AG04450 (cell line): ENCODE measurements at regions not wholly inside any gene's neighbourhood (a gene's known extent, or its start where the extent isn't known, plus 50 kb on each side); places are given as distances from the start of the nearest gene placed in this dataset.

Experiments
- CTCF ChIA-PET: fragments of 300-600, 350-600 bp; formaldehyde crosslinking; extraction: SDS; loops from one replicate; lab custom pipeline; 2022; ENCODE audit warnings: antibody characterized with exemption, inconsistent platforms; lab: Charles Lee
- POLR2A ChIA-PET: fragments of 350-600 bp; formaldehyde crosslinking; extraction: SDS; loops from one replicate; lab custom pipeline; 2021; ENCODE audit warnings: antibody characterized with exemption, inconsistent platforms; lab: Yijun Ruan, JAX
- DNase-seq: peaks from one replicate; pipeline ENCODE4 v3.0.0-alpha.2; 2011; ENCODE audit warnings: low read depth, low spot score
- H3K27ac ChIP-seq: one replicate; pipeline ENCODE4 v1.5.1; 2012; ENCODE audit warnings: low read depth, low read length, control low read depth
- H3K27me3 ChIP-seq: one replicate; pipeline ENCODE4 v1.6.0; 2012; ENCODE audit warnings: low read length; ENCODE audit not compliant: control insufficient read depth, insufficient read depth
- H3K4me3 ChIP-seq: 2 replicates; pipeline ENCODE4 v1.5.1; 2011; ENCODE audit warnings: mild to moderate bottlenecking, low read depth, low read length, control low read depth
- H3K9me3 ChIP-seq: 2 replicates; pipeline ENCODE4 v1.5.1; 2012; ENCODE audit warnings: low read length; ENCODE audit not compliant: control insufficient read depth, insufficient read depth
- CTCF ChIP-seq: IDR thresholded peaks from 2 replicates; pipeline ENCODE4 v1.5.1; 2011; ENCODE audit warnings: low read depth, low read length, control low read depth, inconsistent platforms

- CTCF ChIA-PET: interaction anchor here (1.2 kb wide), 1 partner anchor 423 kb away, joined by 4 read pairs; no protein-coding TSS in a partner anchor
- no peak for TF ChIP-seq CTCF
- POLR2A ChIA-PET: no interaction called here
- no peak overlapping the region for H3K4me3 ChIP-seq
- no peak overlapping the region for H3K27ac ChIP-seq
- DNase-seq: no peak
- H3K27me3 ChIP-seq: no peaks in the 10 kb centered on the region
- no peaks in the 10 kb centered on the region for H3K9me3 ChIP-seq
These were observed 355.8 kb downstream of the MCTP2 start for GRCh38 chr15:94587113-94587512.

DNA sequence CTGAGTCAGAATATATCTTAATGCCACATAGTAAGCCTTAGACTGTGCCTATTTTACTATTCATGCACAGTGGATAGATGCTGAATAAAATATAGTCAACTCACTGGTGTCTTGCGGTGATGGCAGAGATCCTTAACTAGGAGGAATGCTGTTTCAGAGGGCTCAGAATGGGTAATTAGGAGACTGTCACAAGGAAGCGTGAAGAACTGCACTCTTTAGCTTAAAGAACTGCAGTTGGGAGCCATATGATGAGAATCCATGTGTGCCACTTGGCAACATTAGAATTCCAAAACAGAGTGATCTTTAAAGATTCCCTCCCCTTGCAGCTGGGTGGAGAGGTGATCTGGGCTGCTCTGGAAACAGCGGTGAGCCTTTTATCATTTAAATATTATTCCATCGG lies 357.6 kb downstream of the MCTP2 start:
- H3K9me3 ChIP-seq: no peaks in the 10 kb centered on the region
- DNase-seq: no peak
- POLR2A ChIA-PET: no interaction called here
- CTCF ChIA-PET: no interaction called here
- H3K27ac ChIP-seq: no peak overlapping the region
- no peak for TF ChIP-seq CTCF
- H3K4me3 ChIP-seq: no peak overlapping the region
- no peaks in the 10 kb centered on the region for H3K27me3 ChIP-seq

GRCh38 chr15:94592495-94592894 lies 361.1 kb downstream of the MCTP2 start:
- ChIA-PET POLR2A (no interaction called here), CTCF (no interaction called here)
- Histone ChIP-seq H3K9me3 (no peaks in the 10 kb centered on the region), H3K27ac (no peak overlapping the region), H3K27me3 (no peaks in the 10 kb centered on the region), H3K4me3 (no peak overlapping the region)
- DNase-seq: no peak
- no peak for TF ChIP-seq CTCF

DNA sequence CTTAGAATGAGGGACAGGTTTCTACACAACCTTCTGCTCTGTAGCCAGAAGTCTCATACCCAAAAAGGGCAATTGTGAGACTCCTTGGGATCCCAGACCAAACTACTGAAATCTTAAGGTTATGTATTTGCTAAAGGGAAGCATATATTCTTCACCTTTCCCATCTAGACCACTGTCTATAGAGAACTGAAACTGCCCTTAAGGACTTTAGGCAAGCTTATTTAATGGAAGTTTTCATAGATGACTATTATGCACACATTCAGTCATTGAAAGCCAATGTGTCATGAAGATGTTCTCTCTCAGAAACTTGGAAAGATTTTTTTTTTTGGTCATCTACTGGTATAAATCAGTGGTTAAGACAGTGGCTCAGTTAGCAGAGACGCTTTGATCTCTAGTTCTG lies 365.3 kb downstream of the MCTP2 start:
- ChIA-PET POLR2A (no interaction called here), CTCF (no interaction called here)
- TF ChIP-seq CTCF: no peak
- Histone ChIP-seq H3K27ac (no peak overlapping the region), H3K27me3 (no peaks in the 10 kb centered on the region), H3K4me3 (no peak overlapping the region), H3K9me3 (no peaks in the 10 kb centered on the region)
- DNase-seq: no peak

GRCh38 chr15:94600505-94600904 lies 369.1 kb downstream of the MCTP2 start:
- ChIA-PET CTCF (no interaction called here), POLR2A (no interaction called here)
- no peak for TF ChIP-seq CTCF
- Histone ChIP-seq H3K27ac (no peak overlapping the region), H3K4me3 (no peak overlapping the region), H3K9me3 (no peaks in the 10 kb centered on the region), H3K27me3 (no peaks in the 10 kb centered on the region)
- no peak for DNase-seq
